Muscle of leg (tissue), 3 donors: ENCODE measurements at regions not wholly inside any gene's neighbourhood (a gene's known extent, or its start where the extent isn't known, plus 50 kb on each side); places are given as distances from the start of the nearest gene placed in this dataset.
"Not testable (repeated sequence)": the region's sequence is repeated elsewhere in the genome, so short reads cannot be mapped to it uniquely, and the experiment has no call there.

Experiments
- DNase-seq: peaks from one replicate; pipeline ENCODE4 v3.0.0; 2013
- H3K27ac ChIP-seq: one replicate; pipeline ENCODE4 v1.5.1; 2013; ENCODE audit warnings: mild to moderate bottlenecking, low read length, control low read depth
- H3K27me3 ChIP-seq: one replicate; pipeline ENCODE4 v1.6.1; 2013; ENCODE audit warnings: low read length; ENCODE audit not compliant: control insufficient read depth, insufficient read depth
- H3K36me3 ChIP-seq: one replicate; pipeline ENCODE4 v1.6.1; 2013; ENCODE audit warnings: low read length; ENCODE audit not compliant: control insufficient read depth, insufficient read depth
- H3K4me1 ChIP-seq: one replicate; pipeline ENCODE4 v1.6.1; 2013; ENCODE audit warnings: low read length; ENCODE audit not compliant: control insufficient read depth, insufficient read depth
- H3K4me3 ChIP-seq: one replicate; pipeline ENCODE4 v1.5.1; 2013; ENCODE audit warnings: low read length, control low read depth
- H3K9me3 ChIP-seq: replicated peaks from 2 replicates; pipeline ENCODE4 v1.6.1; 2013; ENCODE audit warnings: low read depth, low read length; ENCODE audit not compliant: control insufficient read depth
- WGBS: methylation state at CpG from one replicate; pipeline ENCODE4 v1.1.5; 2013; ENCODE audit warnings: missing lambda C conversion rate; ENCODE audit not compliant: insufficient coverage; 5-methylcytosine and 5-hydroxymethylcytosine counted together

- not testable (repeated sequence) for H3K4me3 ChIP-seq, H3K27ac ChIP-seq, H3K9me3 ChIP-seq, H3K27me3 ChIP-seq, H3K36me3 ChIP-seq, DNase-seq, H3K4me1 ChIP-seq
- 76% methylated on average over 10 of the region's 12 CpGs for WGBS
Measured at GRCh38 chr9:42502620-42503264, 319.3 kb downstream of the SPATA31A6 start.

- not testable (repeated sequence) for H3K4me1 ChIP-seq, H3K4me3 ChIP-seq, H3K27ac ChIP-seq, H3K36me3 ChIP-seq, H3K9me3 ChIP-seq, H3K27me3 ChIP-seq, DNase-seq
- WGBS, result no CpG with 5 or more reads among the region's 2 CpGs
Measured at GRCh38 chr9:42508111-42508510, 324.7 kb downstream of the SPATA31A6 start.

- H3K36me3 ChIP-seq, H3K27me3 ChIP-seq, H3K27ac ChIP-seq, H3K4me1 ChIP-seq, DNase-seq, H3K4me3 ChIP-seq, H3K9me3 ChIP-seq: not testable (repeated sequence)
- no CpG with 5 or more reads among the region's 2 CpGs for WGBS
Measured at GRCh38 chr9:42513535-42513934, 330.1 kb downstream of the SPATA31A6 start.

GRCh38 chr9:42534325-42534983 is 351.0 kb downstream of the SPATA31A6 start:
- H3K4me1 ChIP-seq, H3K36me3 ChIP-seq, H3K27ac ChIP-seq, H3K9me3 ChIP-seq, H3K4me3 ChIP-seq, H3K27me3 ChIP-seq: not testable (repeated sequence)
- peak; percentile 65 for DNase-seq
- no CpG with 5 or more reads among the region's 13 CpGs for WGBS

- not testable (repeated sequence) for H3K27ac ChIP-seq
Measured at GRCh38 chr9:42534984-42535325, 351.5 kb downstream of the SPATA31A6 start.

GRCh38 chr9:42550789-42551357 is 367.4 kb downstream of the SPATA31A6 start:
- not testable (repeated sequence) for H3K36me3 ChIP-seq
- no CpG with 5 or more reads among the region's 36 CpGs for WGBS

More at GRCh38 chr9:42534984-42535325, 351.5 kb downstream of the SPATA31A6 start:
- 38% methylated on average over 3 of the region's 6 CpGs for WGBS
- H3K9me3 ChIP-seq, H3K36me3 ChIP-seq, H3K27me3 ChIP-seq, H3K4me3 ChIP-seq, H3K4me1 ChIP-seq: not testable (repeated sequence)
- peak; percentile 8 for DNase-seq

GRCh38 chr9:42568530-42568929 is 385.1 kb downstream of the SPATA31A6 start:
- H3K27ac ChIP-seq, H3K27me3 ChIP-seq, DNase-seq, H3K9me3 ChIP-seq, H3K4me1 ChIP-seq, H3K4me3 ChIP-seq, H3K36me3 ChIP-seq: not testable (repeated sequence)
- WGBS, result no CpG with 5 or more reads among the region's 15 CpGs

More at GRCh38 chr9:42550789-42551357, 367.4 kb downstream of the SPATA31A6 start:
- H3K27ac ChIP-seq, DNase-seq, H3K4me1 ChIP-seq, H3K9me3 ChIP-seq, H3K4me3 ChIP-seq, H3K27me3 ChIP-seq: not testable (repeated sequence)

- DNase-seq, H3K9me3 ChIP-seq, H3K27ac ChIP-seq, H3K27me3 ChIP-seq, H3K4me1 ChIP-seq, H3K4me3 ChIP-seq, H3K36me3 ChIP-seq: not testable (repeated sequence)
- WGBS, result no CpG with 5 or more reads among the region's 34 CpGs
Measured at GRCh38 chr9:42568942-42569556, 385.6 kb downstream of the SPATA31A6 start.

GRCh38 chr9:42577851-42578250 is 394.4 kb downstream of the SPATA31A6 start:
- 67% methylated on average over 4 of the region's 8 CpGs for WGBS

More at GRCh38 chr9:42577851-42578250, 394.4 kb downstream of the SPATA31A6 start:
- not testable (repeated sequence) for H3K9me3 ChIP-seq, H3K27ac ChIP-seq, H3K4me3 ChIP-seq, H3K4me1 ChIP-seq, H3K27me3 ChIP-seq, H3K36me3 ChIP-seq
- DNase-seq, result peak; percentile 0
